ENCODE measurements at regions not wholly inside any gene's neighbourhood (a gene's known extent, or its start where the extent isn't known, plus 50 kb on each side); places are given as distances from the start of the nearest gene placed in this dataset.

GRCh38 chr6:147811913-147812629 lies 303.6 kb downstream of the SAMD5 start:
- ChIA-PET POLR2A (no interaction called here), CTCF (no interaction called here)
- Mint-ChIP-seq H3K4me3 (no peak overlapping the region), H3K9me3 (peaks cover 0 to 10% (median 1%) of the 10 kb centered on the region in 11 donors), H3K27ac (no peak overlapping the region), H3K27me3 (peaks cover 0 to 12% (median 6%) of the 10 kb centered on the region in 5 donors), H3K4me1 (no peaks in the 10 kb centered on the region), H3K36me3 (no peaks in the 10 kb centered on the region)
- no peak for DNase-seq
- no peak for ATAC-seq
- intact Hi-C loops (cut with micrococcal nuclease), result no loop called here
- Histone ChIP-seq H3K9me3 (ENCODE audit: control insufficient read depth in 2 of 3, low read length in 3 of 3) (no peaks in the 10 kb centered on the region), H3K4me3 (ENCODE audit: low read length) (no peak overlapping the region), H3K27ac (ENCODE audit: low read depth, low read length) (no peak overlapping the region), H3K36me3 (ENCODE audit: control insufficient read depth in 2 of 3, insufficient read depth in 3 of 3, low read length in 3 of 3) (no peaks in the 10 kb centered on the region), H3K27me3 (ENCODE audit: control insufficient read depth in 2 of 2, insufficient read depth in 2 of 2, low read length in 2 of 2) (no peaks in the 10 kb centered on the region), H3K4me1 (ENCODE audit: control insufficient read depth in 2 of 2, insufficient read depth in 2 of 2, low read length in 2 of 2) (no peaks in the 10 kb centered on the region)

GRCh38 chr6:147817042-147817689 lies 308.7 kb downstream of the SAMD5 start:
- ATAC-seq (no peak), DNase-seq (no peak)
- no peaks in the 10 kb centered on the region for H3K9me3 ChIP-seq (ENCODE audit: control insufficient read depth in 2 of 3, low read length in 3 of 3)
- H3K4me3 ChIP-seq (ENCODE audit: low read length), result no peak overlapping the region
- H3K27me3 ChIP-seq (ENCODE audit: control insufficient read depth in 2 of 2, insufficient read depth in 2 of 2, low read length in 2 of 2), result no peaks in the 10 kb centered on the region
- no peak overlapping the region for H3K27ac ChIP-seq (ENCODE audit: low read depth, low read length)
- no peaks in the 10 kb centered on the region for H3K36me3 ChIP-seq (ENCODE audit: control insufficient read depth in 2 of 3, insufficient read depth in 3 of 3, low read length in 3 of 3)
- Mint-ChIP-seq H3K36me3 (no peaks in the 10 kb centered on the region), H3K27me3 (peaks cover 0 to 1% (median 0%) of the 10 kb centered on the region in 5 donors), H3K4me1 (no peaks in the 10 kb centered on the region), H3K27ac (no peak overlapping the region), H3K9me3 (peaks cover 0 to 3% (median 0%) of the 10 kb centered on the region in 11 donors), H3K4me3 (no peak overlapping the region)
- POLR2A ChIA-PET, result no interaction called here
- intact Hi-C loops (cut with micrococcal nuclease), result no loop called here
- no peaks in the 10 kb centered on the region for H3K4me1 ChIP-seq (ENCODE audit: control insufficient read depth in 2 of 2, insufficient read depth in 2 of 2, low read length in 2 of 2)
- CTCF ChIA-PET, result no interaction called here

GRCh38 chr6:147820520-147820919 lies 312.0 kb downstream of the SAMD5 start:
- POLR2A ChIA-PET, result no interaction called here
- Mint-ChIP-seq H3K9me3 (peaks cover 0 to 3% (median 0%) of the 10 kb centered on the region in 11 donors), H3K36me3 (no peaks in the 10 kb centered on the region), H3K27me3 (no peaks in the 10 kb centered on the region), H3K4me3 (no peak overlapping the region), H3K4me1 (no peaks in the 10 kb centered on the region), H3K27ac (no peak overlapping the region)
- H3K4me3 ChIP-seq (ENCODE audit: low read length), result no peak overlapping the region
- CTCF ChIA-PET, result no interaction called here
- H3K27me3 ChIP-seq (ENCODE audit: control insufficient read depth in 2 of 2, insufficient read depth in 2 of 2, low read length in 2 of 2), result no peaks in the 10 kb centered on the region
- no peak for DNase-seq
- intact Hi-C loops (cut with micrococcal nuclease), result no loop called here
- H3K9me3 ChIP-seq (ENCODE audit: control insufficient read depth in 2 of 3, low read length in 3 of 3), result no peaks in the 10 kb centered on the region
- no peaks in the 10 kb centered on the region for H3K36me3 ChIP-seq (ENCODE audit: control insufficient read depth in 2 of 3, insufficient read depth in 3 of 3, low read length in 3 of 3)
- no peak overlapping the region for H3K27ac ChIP-seq (ENCODE audit: low read depth, low read length)
- no peaks in the 10 kb centered on the region for H3K4me1 ChIP-seq (ENCODE audit: control insufficient read depth in 2 of 2, insufficient read depth in 2 of 2, low read length in 2 of 2)
- ATAC-seq, result no peak

- no peaks in the 10 kb centered on the region for H3K36me3 ChIP-seq (ENCODE audit: control insufficient read depth in 2 of 3, insufficient read depth in 3 of 3, low read length in 3 of 3)
- no peaks in the 10 kb centered on the region for H3K27me3 Mint-ChIP-seq
- no peaks in the 10 kb centered on the region for H3K4me1 ChIP-seq (ENCODE audit: control insufficient read depth in 2 of 2, insufficient read depth in 2 of 2, low read length in 2 of 2)
- no peaks in the 10 kb centered on the region for H3K36me3 Mint-ChIP-seq
- no peaks in the 10 kb centered on the region for H3K9me3 ChIP-seq (ENCODE audit: control insufficient read depth in 2 of 3, low read length in 3 of 3)
- ChIA-PET POLR2A (no interaction called here), CTCF (no interaction called here)
- H3K4me1 Mint-ChIP-seq, result no peaks in the 10 kb centered on the region
- no peak overlapping the region for H3K27ac Mint-ChIP-seq
- no peak overlapping the region for H3K4me3 ChIP-seq (ENCODE audit: low read length)
- DNase-seq, result no peak
- peaks cover 0 to 3% (median 0%) of the 10 kb centered on the region in 11 donors for H3K9me3 Mint-ChIP-seq
- intact Hi-C loops (cut with micrococcal nuclease), result no loop called here
- no peak overlapping the region for H3K4me3 Mint-ChIP-seq
- H3K27ac ChIP-seq (ENCODE audit: low read depth, low read length), result no peak overlapping the region
- H3K27me3 ChIP-seq (ENCODE audit: control insufficient read depth in 2 of 2, insufficient read depth in 2 of 2, low read length in 2 of 2), result no peaks in the 10 kb centered on the region
- no peak for ATAC-seq
These were observed 312.9 kb downstream of the SAMD5 start for GRCh38 chr6:147821295-147821897.

GRCh38 chr6:147823936-147824335 lies 315.4 kb downstream of the SAMD5 start:
- H3K27ac Mint-ChIP-seq, result no peak overlapping the region
- Histone ChIP-seq H3K4me1 (ENCODE audit: control insufficient read depth in 2 of 2, insufficient read depth in 2 of 2, low read length in 2 of 2) (no peaks in the 10 kb centered on the region), H3K4me3 (ENCODE audit: low read length) (no peak overlapping the region), H3K9me3 (ENCODE audit: control insufficient read depth in 2 of 3, low read length in 3 of 3) (no peaks in the 10 kb centered on the region), H3K27ac (ENCODE audit: low read depth, low read length) (no peak overlapping the region), H3K27me3 (ENCODE audit: control insufficient read depth in 2 of 2, insufficient read depth in 2 of 2, low read length in 2 of 2) (no peaks in the 10 kb centered on the region), H3K36me3 (ENCODE audit: control insufficient read depth in 2 of 3, insufficient read depth in 3 of 3, low read length in 3 of 3) (no peaks in the 10 kb centered on the region)
- no peaks in the 10 kb centered on the region for H3K4me1 Mint-ChIP-seq
- H3K36me3 Mint-ChIP-seq, result no peaks in the 10 kb centered on the region
- intact Hi-C loops (cut with micrococcal nuclease), result no loop called here
- no peak for ATAC-seq
- peaks cover 0 to 2% (median 0%) of the 10 kb centered on the region in 11 donors for H3K9me3 Mint-ChIP-seq
- ChIA-PET CTCF (no interaction called here), POLR2A (no interaction called here)
- no peaks in the 10 kb centered on the region for H3K27me3 Mint-ChIP-seq
- no peak overlapping the region for H3K4me3 Mint-ChIP-seq
- no peak for DNase-seq

- intact Hi-C loops (cut with micrococcal nuclease), result no loop called here
- no peaks in the 10 kb centered on the region for H3K27me3 ChIP-seq (ENCODE audit: control insufficient read depth in 2 of 2, insufficient read depth in 2 of 2, low read length in 2 of 2)
- ChIA-PET POLR2A (no interaction called here), CTCF (interaction anchor here (0.7 kb wide), 1 partner anchor 975 kb away, joined by 3 read pairs; no protein-coding TSS in a partner anchor)
- no peak for ATAC-seq
- H3K4me1 ChIP-seq (ENCODE audit: control insufficient read depth in 2 of 2, insufficient read depth in 2 of 2, low read length in 2 of 2), result no peaks in the 10 kb centered on the region
- peaks cover 0 to 9% (median 0%) of the 10 kb centered on the region in 11 donors for H3K9me3 Mint-ChIP-seq
- H3K36me3 Mint-ChIP-seq, result no peaks in the 10 kb centered on the region
- no peak overlapping the region for H3K4me3 ChIP-seq (ENCODE audit: low read length)
- H3K27me3 Mint-ChIP-seq, result peaks cover 0 to 6% (median 0%) of the 10 kb centered on the region in 5 donors
- no peak for DNase-seq
- H3K36me3 ChIP-seq (ENCODE audit: control insufficient read depth in 2 of 3, insufficient read depth in 3 of 3, low read length in 3 of 3), result no peaks in the 10 kb centered on the region
- no peak overlapping the region for H3K4me3 Mint-ChIP-seq
- H3K9me3 ChIP-seq (ENCODE audit: control insufficient read depth in 2 of 3, low read length in 3 of 3), result no peaks in the 10 kb centered on the region
- no peak overlapping the region for H3K27ac ChIP-seq (ENCODE audit: low read depth, low read length)
- no peaks in the 10 kb centered on the region for H3K4me1 Mint-ChIP-seq
- no peak overlapping the region for H3K27ac Mint-ChIP-seq
These were observed 317.4 kb downstream of the SAMD5 start for GRCh38 chr6:147825848-147826247.

- Histone ChIP-seq H3K9me3 (ENCODE audit: control insufficient read depth in 2 of 3, low read length in 3 of 3) (no peaks in the 10 kb centered on the region), H3K4me1 (ENCODE audit: control insufficient read depth in 2 of 2, insufficient read depth in 2 of 2, low read length in 2 of 2) (no peaks in the 10 kb centered on the region), H3K36me3 (ENCODE audit: control insufficient read depth in 2 of 3, insufficient read depth in 3 of 3, low read length in 3 of 3) (no peaks in the 10 kb centered on the region), H3K27me3 (ENCODE audit: control insufficient read depth in 2 of 2, insufficient read depth in 2 of 2, low read length in 2 of 2) (no peaks in the 10 kb centered on the region), H3K27ac (ENCODE audit: low read depth, low read length) (no peak overlapping the region), H3K4me3 (ENCODE audit: low read length) (no peak overlapping the region)
- Mint-ChIP-seq H3K36me3 (no peaks in the 10 kb centered on the region), H3K27me3 (peaks cover 0 to 6% (median 0%) of the 10 kb centered on the region in 5 donors), H3K4me1 (no peaks in the 10 kb centered on the region), H3K9me3 (peaks cover 0 to 9% (median 0%) of the 10 kb centered on the region in 11 donors), H3K4me3 (no peak overlapping the region), H3K27ac (no peak overlapping the region)
- intact Hi-C loops (cut with micrococcal nuclease), result no loop called here
- POLR2A ChIA-PET, result no interaction called here
- ATAC-seq (no peak), DNase-seq (no peak)
- CTCF ChIA-PET, result no interaction called here
These were observed 318.2 kb downstream of the SAMD5 start for GRCh38 chr6:147826698-147827097.

All from naive thymus-derived CD4-positive, alpha-beta T cell (primary cell).